ENCODE measurements at regions not wholly inside any gene's neighbourhood (a gene's known extent, or its start where the extent isn't known, plus 50 kb on each side); places are given as distances from the start of the nearest gene placed in this dataset.

GRCh38 chr20:50343125-50343489 lies 152.5 kb downstream of the CEBPB start:
- DNase-seq (ENCODE audit: low spot score) = no peak

- DNase-seq (ENCODE audit: low spot score) = no peak
These were observed 153.0 kb downstream of the CEBPB start for GRCh38 chr20:50343490-50344179.

DNA sequence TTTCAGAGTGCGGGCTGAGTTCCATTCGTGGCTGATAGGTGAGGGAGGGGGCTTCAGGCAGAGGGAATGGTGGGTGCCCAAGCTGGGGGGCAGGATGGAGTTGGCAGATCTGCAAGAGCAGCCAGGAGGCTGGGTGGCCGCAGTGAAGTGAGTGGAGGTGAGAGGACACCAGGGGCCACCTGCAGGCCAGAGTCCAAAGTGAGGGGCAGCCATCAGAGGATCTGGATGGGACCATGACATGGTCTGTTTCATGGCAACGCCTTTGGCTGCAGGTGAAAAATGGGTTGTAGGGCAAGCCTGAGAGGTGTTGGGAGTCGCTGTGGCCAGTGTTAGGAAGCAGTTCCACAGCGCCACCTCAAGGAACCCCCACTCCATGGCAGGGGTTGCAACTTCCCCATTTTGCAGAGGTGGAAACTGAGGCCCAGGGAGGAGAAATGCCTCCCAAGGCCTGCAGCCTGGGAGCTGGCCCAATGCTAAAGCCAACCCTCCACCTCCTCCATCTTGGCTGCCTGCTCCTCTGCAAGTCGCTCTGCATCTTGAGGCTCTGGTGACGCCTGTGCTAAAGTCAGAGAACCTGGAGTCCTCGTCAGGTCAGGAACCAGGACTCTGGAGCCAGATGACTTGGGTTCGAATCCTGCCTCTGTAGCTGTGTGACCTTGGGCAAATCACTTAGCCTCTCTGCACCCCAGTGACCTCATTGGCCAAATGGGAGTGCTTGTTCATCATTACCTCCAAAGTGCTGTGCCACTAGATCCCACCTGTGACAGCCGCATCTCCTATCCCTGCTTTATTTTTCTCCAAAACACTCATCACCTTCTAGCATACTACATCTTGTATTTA lies 153.8 kb downstream of the CEBPB start:
- DNase-seq (ENCODE audit: low spot score) = no peak

DNA sequence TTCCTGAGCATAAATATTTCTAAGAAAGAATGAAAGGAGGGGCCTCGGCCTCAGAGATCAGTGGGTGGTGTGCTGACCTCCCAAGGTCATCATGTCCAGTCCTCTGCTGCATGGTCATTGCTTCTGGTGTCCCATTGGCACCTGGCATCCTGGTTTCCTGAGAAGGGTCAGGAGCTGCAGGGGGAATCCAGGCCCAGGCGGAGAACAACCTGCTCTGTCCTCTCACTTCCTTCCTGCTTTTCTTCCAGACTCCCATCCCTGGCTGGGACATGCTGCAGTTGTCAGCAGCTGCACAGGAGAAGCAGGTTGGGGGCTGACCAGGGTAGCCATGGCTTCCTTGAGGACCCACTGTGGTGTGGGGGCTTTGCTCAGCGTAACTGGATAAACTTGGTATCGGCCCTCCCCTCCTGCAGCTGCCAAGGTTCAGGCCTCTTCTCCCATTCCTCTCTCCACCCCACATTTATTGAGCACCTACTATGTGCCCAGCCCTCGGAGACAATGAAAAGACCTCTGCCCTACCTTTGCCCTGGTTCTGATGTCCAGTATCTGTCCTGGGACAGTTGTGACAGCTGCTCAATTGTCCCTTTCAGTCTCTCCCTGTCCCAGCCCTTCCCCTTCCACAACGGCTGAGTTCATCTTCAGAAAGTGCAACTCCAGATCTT lies 155.2 kb downstream of the CEBPB start:
- DNase-seq (ENCODE audit: low spot score) = no peak

GRCh38 chr20:50346374-50347283 lies 156.0 kb downstream of the CEBPB start:
- DNase-seq (ENCODE audit: low spot score) = no peak

GRCh38 chr20:50347284-50348063 lies 156.8 kb downstream of the CEBPB start:
- DNase-seq (ENCODE audit: low spot score) = no peak

GRCh38 chr20:50348096-50348495 lies 157.5 kb downstream of the CEBPB start:
- no peak for DNase-seq (ENCODE audit: low spot score)

DNA sequence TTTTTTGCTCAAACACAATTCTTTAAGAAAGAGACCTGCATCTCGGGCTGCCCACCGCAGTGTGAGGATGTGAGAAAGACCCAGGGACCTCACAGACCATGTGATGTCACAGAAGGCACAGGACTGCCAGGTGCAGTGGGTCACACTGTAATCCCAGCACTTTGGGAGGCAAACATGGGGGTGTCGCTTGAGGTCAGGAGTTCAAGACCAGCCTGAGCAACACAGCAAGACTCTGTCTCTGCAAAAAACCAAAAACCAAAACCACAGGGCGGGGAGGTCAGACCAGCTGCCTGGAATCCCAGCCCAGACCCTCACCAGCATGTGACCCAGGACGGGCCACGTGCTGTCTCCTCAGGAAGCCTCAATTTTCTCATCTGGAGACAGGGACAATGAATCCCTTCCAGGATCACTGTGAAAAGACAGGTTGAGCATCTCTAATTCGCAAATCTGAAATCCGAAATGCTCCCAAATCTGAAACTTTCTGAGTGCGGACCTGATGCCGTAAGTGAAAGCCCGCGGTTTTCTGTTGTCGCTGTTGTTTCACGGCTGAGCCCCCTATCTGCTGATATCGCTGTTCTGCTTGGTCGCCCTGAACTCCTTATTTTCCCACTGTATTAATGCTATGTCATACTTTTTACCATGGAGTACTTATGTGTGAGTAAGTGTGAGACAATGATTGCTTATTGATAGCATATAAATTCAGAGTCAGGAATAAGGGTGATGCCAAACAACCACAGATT lies 159.5 kb upstream of the PTPN1 start:
- DNase-seq (ENCODE audit: low spot score) = no peak

DNA sequence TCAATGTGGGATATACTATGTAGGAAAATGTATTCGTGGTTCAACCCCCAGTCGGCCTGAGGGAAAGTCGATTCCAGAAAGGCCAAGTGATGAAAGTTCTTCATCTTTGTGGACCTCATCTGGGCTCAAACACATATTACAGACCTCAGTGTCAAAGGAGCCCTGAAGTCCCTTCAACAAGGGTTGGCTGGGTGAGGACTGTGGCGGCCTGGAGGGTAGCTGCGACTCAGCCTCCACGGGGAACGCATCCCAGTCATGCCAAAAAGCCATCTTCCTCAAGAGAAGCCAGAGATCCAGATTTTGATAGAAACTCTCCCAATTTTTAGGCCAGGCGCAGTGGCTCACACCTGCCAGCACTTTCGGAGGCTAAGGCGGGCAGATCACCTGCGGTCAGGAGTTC lies 158.6 kb upstream of the PTPN1 start:
- DNase-seq (ENCODE audit: low spot score) = no peak

- DNase-seq (ENCODE audit: low spot score) = no peak
These were observed 156.8 kb upstream of the PTPN1 start for GRCh38 chr20:50353289-50353961.

GRCh38 chr20:50354721-50355589 lies 155.2 kb upstream of the PTPN1 start:
- no peak for DNase-seq (ENCODE audit: low spot score)

DNA sequence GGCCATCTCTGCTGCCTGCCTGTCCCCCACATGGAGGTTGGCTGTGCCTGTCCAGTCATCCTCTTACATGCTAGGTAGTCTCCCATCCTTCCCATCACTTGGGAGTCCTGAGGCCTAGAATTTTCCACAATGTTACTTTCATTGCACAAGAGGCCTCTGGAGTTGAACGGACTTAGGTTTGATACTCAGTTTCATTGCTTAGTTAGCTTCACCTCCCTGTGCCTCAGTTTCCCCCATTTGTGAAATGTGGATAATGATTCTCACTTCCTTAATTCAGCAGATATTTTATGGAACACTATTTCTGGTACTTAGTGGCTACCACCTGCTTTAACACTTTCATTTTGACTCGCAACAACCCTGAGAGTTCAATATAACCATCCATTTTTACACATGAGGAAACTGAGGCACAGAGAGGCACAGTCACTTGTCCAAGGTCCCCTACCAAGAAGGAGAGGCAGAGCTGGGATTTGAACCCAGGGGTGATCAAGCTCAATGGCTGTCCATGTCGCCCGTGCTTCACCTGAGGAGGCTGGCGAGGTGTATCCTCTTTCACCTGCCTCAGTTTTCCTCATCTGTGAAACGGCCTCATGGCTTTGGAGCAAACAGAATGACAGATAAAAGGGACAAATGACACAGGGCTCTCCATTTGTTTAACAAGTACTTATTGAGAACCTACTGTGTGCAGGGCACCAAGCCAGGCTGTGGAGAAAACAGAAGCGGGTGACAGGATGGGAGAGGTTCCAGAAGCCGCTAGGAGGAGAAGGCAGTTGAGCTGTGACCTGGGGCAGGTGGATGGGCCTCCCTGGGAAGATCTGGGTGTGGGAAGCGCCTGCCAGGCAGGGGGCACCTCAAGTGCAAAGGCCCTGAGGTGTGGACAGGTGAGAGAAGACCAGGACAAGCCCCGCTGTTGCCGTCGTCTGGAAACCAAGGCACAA lies 154.3 kb upstream of the PTPN1 start:
- no peak for DNase-seq (ENCODE audit: low spot score)

GRCh38 chr20:50356525-50356885 lies 153.7 kb upstream of the PTPN1 start:
- DNase-seq (ENCODE audit: low spot score) = no peak

GRCh38 chr20:50356962-50357782 lies 153.0 kb upstream of the PTPN1 start:
- DNase-seq (ENCODE audit: low spot score) = no peak

GRCh38 chr20:50357783-50358161 lies 152.4 kb upstream of the PTPN1 start:
- DNase-seq (ENCODE audit: low spot score) = no peak

GRCh38 chr20:50358166-50358565 lies 152.0 kb upstream of the PTPN1 start:
- no peak for DNase-seq (ENCODE audit: low spot score)

GRCh38 chr20:50358971-50359370 lies 151.2 kb upstream of the PTPN1 start:
- no peak for DNase-seq (ENCODE audit: low spot score)
